Esophagus (tissue), 2 donors: ENCODE measurements at regions not wholly inside any gene's neighbourhood (a gene's known extent, or its start where the extent isn't known, plus 50 kb on each side); places are given as distances from the start of the nearest gene placed in this dataset.

Source experiments
- H3K27ac ChIP-seq, 2 donors: one replicate each; pipeline ENCODE4 v1.5.1; 2013; ENCODE audit warnings: low read depth in 2 of 2, mild to moderate bottlenecking in 2 of 2, inconsistent platforms in 1 of 2, low read length in 1 of 2, moderate library complexity in 1 of 2
- H3K27me3 ChIP-seq, 2 donors: one replicate each; pipeline ENCODE4 v1.6.1; 2013; ENCODE audit warnings: low read length in 2 of 2, control low read depth in 1 of 2, mild to moderate bottlenecking in 1 of 2; ENCODE audit not compliant: insufficient read depth in 2 of 2, control insufficient read depth in 1 of 2
- H3K36me3 ChIP-seq, 2 donors: one replicate each; pipeline ENCODE4 v1.6.1; 2013; ENCODE audit warnings: low read length in 1 of 2; ENCODE audit not compliant: control insufficient read depth in 2 of 2, insufficient read depth in 2 of 2
- H3K4me1 ChIP-seq, 2 donors: one replicate each; pipeline ENCODE4 v1.6.1; 2013; ENCODE audit warnings: low read length in 1 of 2; ENCODE audit not compliant: control insufficient read depth in 2 of 2, insufficient read depth in 2 of 2
- H3K4me3 ChIP-seq, 2 donors: one replicate each; pipeline ENCODE4 v1.5.1; 2013; ENCODE audit warnings: low read length in 2 of 2, mild to moderate bottlenecking in 2 of 2, low read depth in 1 of 2, moderate library complexity in 1 of 2
- H3K9me3 ChIP-seq, 2 donors: one replicate each; pipeline ENCODE4 v1.6.1; 2013; ENCODE audit warnings: mild to moderate bottlenecking in 2 of 2, low read depth in 1 of 2, low read length in 1 of 2, moderate library complexity in 1 of 2; ENCODE audit not compliant: control insufficient read depth in 2 of 2, insufficient read depth in 1 of 2
- WGBS, 2 donors: extraction: QIAGEN DNeasy Blood & Tissue Kit; methylation state at CpG; one replicate each; pipeline ENCODE4 v1.1.7; 2013; 5-methylcytosine and 5-hydroxymethylcytosine counted together
- donor health status: healthy with polysubstance abuse.
- donor health status: Bipolar disorder and iron deficiency.

GRCh38 chr4:157768419-157768818 lies 404.4 kb downstream of the GASK1B start:
- Histone ChIP-seq H3K4me3 (no peak overlapping the region), H3K27ac (no peak overlapping the region), H3K27me3 (no peaks in the 10 kb centered on the region), H3K4me1 (no peaks in the 10 kb centered on the region), H3K9me3 (no peaks in the 10 kb centered on the region), H3K36me3 (no peaks in the 10 kb centered on the region)
- WGBS, 2 donors, result 33 to 35% methylated on average over 1 of the region's 1 CpG

- peaks cover 0 to 5% of the 10 kb centered on the region in 2 donors for H3K9me3 ChIP-seq
- no peaks in the 10 kb centered on the region for H3K27me3 ChIP-seq
- 57 to 64% methylated on average over 1 of the region's 1 CpG for WGBS, 2 donors
- H3K36me3 ChIP-seq, result no peaks in the 10 kb centered on the region
- no peaks in the 10 kb centered on the region for H3K4me1 ChIP-seq
- no peak overlapping the region for H3K4me3 ChIP-seq
- H3K27ac ChIP-seq, result no peak overlapping the region
Observed at GRCh38 chr4:157763490-157763889, 409.3 kb downstream of the GASK1B start.

GRCh38 chr4:157754410-157754809 lies 418.4 kb downstream of the GASK1B start:
- H3K27me3 ChIP-seq, result no peaks in the 10 kb centered on the region
- H3K27ac ChIP-seq, result no peak overlapping the region
- WGBS, 2 donors, result 76 to 77% methylated on average over 2 of the region's 2 CpGs
- H3K36me3 ChIP-seq, result no peaks in the 10 kb centered on the region
- H3K4me1 ChIP-seq, result no peaks in the 10 kb centered on the region
- no peak overlapping the region for H3K4me3 ChIP-seq
- no peaks in the 10 kb centered on the region for H3K9me3 ChIP-seq

- H3K9me3 ChIP-seq, result no peaks in the 10 kb centered on the region
- H3K27me3 ChIP-seq, result no peaks in the 10 kb centered on the region
- no peaks in the 10 kb centered on the region for H3K4me1 ChIP-seq
- no peak overlapping the region for H3K4me3 ChIP-seq
- H3K27ac ChIP-seq, result no peak overlapping the region
- H3K36me3 ChIP-seq, result no peaks in the 10 kb centered on the region
- WGBS, 2 donors, result 67 to 74% methylated on average over 2 of the region's 2 CpGs
Observed at GRCh38 chr4:157751631-157752030, 421.2 kb downstream of the GASK1B start.

GRCh38 chr4:157741642-157742041 lies 431.2 kb downstream of the GASK1B start:
- 36 to 47% methylated on average over 1 of the region's 1 CpG for WGBS, 2 donors
- Histone ChIP-seq H3K9me3 (no peaks in the 10 kb centered on the region), H3K27ac (no peak overlapping the region)

GRCh38 chr4:157739242-157739641 lies 433.6 kb downstream of the GASK1B start:
- Histone ChIP-seq H3K4me1 (no peaks in the 10 kb centered on the region), H3K36me3 (no peaks in the 10 kb centered on the region), H3K9me3 (no peaks in the 10 kb centered on the region), H3K27ac (no peak overlapping the region), H3K4me3 (no peak overlapping the region), H3K27me3 (no peaks in the 10 kb centered on the region)
- WGBS, 2 donors, result 53 to 74% methylated on average over 2 of the region's 2 CpGs

More at GRCh38 chr4:157741642-157742041, 431.2 kb downstream of the GASK1B start:
- Histone ChIP-seq H3K27me3 (no peaks in the 10 kb centered on the region), H3K4me1 (no peaks in the 10 kb centered on the region), H3K36me3 (no peaks in the 10 kb centered on the region), H3K4me3 (no peak overlapping the region)

GRCh38 chr4:157728215-157728614 lies 444.6 kb downstream of the GASK1B start:
- 78 to 79% methylated on average over 3 of the region's 3 CpGs for WGBS, 2 donors
- no peaks in the 10 kb centered on the region for H3K36me3 ChIP-seq
- H3K4me1 ChIP-seq, result no peaks in the 10 kb centered on the region
- no peak overlapping the region for H3K4me3 ChIP-seq
- H3K9me3 ChIP-seq, result peaks cover 0 to 4% of the 10 kb centered on the region in 2 donors
- H3K27ac ChIP-seq, result no peak overlapping the region
- no peaks in the 10 kb centered on the region for H3K27me3 ChIP-seq

GRCh38 chr4:157727163-157727562 lies 445.7 kb downstream of the GASK1B start:
- no peaks in the 10 kb centered on the region for H3K36me3 ChIP-seq
- H3K9me3 ChIP-seq, result peaks cover 0 to 2% of the 10 kb centered on the region in 2 donors
- H3K4me3 ChIP-seq, result no peak overlapping the region
- no peaks in the 10 kb centered on the region for H3K27me3 ChIP-seq
- no peak overlapping the region for H3K27ac ChIP-seq
- H3K4me1 ChIP-seq, result no peaks in the 10 kb centered on the region
- WGBS, 2 donors, result 61 to 67% methylated on average over 2 of the region's 2 CpGs

- no peak overlapping the region for H3K4me3 ChIP-seq
- no peak overlapping the region for H3K27ac ChIP-seq
- H3K27me3 ChIP-seq, result no peaks in the 10 kb centered on the region
- no peaks in the 10 kb centered on the region for H3K4me1 ChIP-seq
- no peaks in the 10 kb centered on the region for H3K36me3 ChIP-seq
- peaks cover 0 to 2% of the 10 kb centered on the region in 2 donors for H3K9me3 ChIP-seq
Observed at GRCh38 chr4:157722146-157722545, 450.7 kb downstream of the GASK1B start.

- no peaks in the 10 kb centered on the region for H3K4me1 ChIP-seq
- no peaks in the 10 kb centered on the region for H3K36me3 ChIP-seq
- WGBS, 2 donors, result 26 to 30% methylated on average over 4 of the region's 4 CpGs
- H3K27ac ChIP-seq, result no peak overlapping the region
- no peak overlapping the region for H3K4me3 ChIP-seq
- no peaks in the 10 kb centered on the region for H3K9me3 ChIP-seq
- H3K27me3 ChIP-seq, result no peaks in the 10 kb centered on the region
Observed at GRCh38 chr4:157713342-157713741, 459.5 kb downstream of the GASK1B start.
